ENCODE measurements at regions not wholly inside any gene's neighbourhood (a gene's known extent, or its start where the extent isn't known, plus 50 kb on each side); places are given as distances from the start of the nearest gene placed in this dataset.

DNA sequence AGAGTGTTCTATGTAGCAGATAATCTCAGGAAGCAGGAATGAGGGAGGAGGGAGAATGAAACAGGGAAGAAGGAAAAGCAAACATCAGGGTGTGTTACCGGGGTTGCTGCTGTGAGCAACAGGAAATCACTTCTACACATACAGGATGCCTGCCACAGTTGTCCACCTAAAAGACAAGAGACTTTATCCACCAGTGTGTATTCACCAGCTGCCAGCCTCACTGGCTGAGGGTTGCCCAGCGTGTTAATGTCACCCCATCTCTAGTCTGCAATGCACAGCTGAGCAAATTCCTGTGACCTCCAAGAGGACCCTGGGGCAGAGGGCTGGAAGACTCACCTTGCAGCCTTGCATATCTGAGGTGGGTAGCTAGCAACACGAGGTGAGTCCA is 183.7 kb downstream of the GPAM start:
- Histone ChIP-seq H3K27me3 (no peaks in the 10 kb centered on the region), H3K4me1 (ENCODE audit: insufficient read depth) (no peaks in the 10 kb centered on the region), H3K4me3 (no peak overlapping the region), H3K9me3 (no peaks in the 10 kb centered on the region), H3K36me3 (no peaks in the 10 kb centered on the region), H3K27ac (no peak overlapping the region)
- WGBS, 3 donors, result 47 to 60% (median 54%) methylated on average over 3 of the region's 3 CpGs
- TF ChIP-seq EP300 (IDR thresholded peaks at IDR 0.05) (no peak), POLR2A (IDR thresholded peaks at IDR 0.05) (no peak)
- TF ChIP-seq, protein P1, sequence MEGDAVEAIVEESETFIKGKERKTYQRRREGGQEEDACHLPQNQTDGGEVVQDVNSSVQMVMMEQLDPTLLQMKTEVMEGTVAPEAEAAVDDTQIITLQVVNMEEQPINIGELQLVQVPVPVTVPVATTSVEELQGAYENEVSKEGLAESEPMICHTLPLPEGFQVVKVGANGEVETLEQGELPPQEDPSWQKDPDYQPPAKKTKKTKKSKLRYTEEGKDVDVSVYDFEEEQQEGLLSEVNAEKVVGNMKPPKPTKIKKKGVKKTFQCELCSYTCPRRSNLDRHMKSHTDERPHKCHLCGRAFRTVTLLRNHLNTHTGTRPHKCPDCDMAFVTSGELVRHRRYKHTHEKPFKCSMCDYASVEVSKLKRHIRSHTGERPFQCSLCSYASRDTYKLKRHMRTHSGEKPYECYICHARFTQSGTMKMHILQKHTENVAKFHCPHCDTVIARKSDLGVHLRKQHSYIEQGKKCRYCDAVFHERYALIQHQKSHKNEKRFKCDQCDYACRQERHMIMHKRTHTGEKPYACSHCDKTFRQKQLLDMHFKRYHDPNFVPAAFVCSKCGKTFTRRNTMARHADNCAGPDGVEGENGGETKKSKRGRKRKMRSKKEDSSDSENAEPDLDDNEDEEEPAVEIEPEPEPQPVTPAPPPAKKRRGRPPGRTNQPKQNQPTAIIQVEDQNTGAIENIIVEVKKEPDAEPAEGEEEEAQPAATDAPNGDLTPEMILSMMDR (IDR thresholded peaks at IDR 0.05), result no peak
- DNase-seq, result no peak
- intact Hi-C loops (cut with DNase I), result no loop called here

- Histone ChIP-seq H3K27ac (no peak overlapping the region), H3K4me1 (ENCODE audit: insufficient read depth) (no peaks in the 10 kb centered on the region), H3K4me3 (no peak overlapping the region), H3K36me3 (no peaks in the 10 kb centered on the region), H3K27me3 (no peaks in the 10 kb centered on the region), H3K9me3 (no peaks in the 10 kb centered on the region)
- no peak for DNase-seq
- 36 to 49% (median 39%) methylated on average over 2 of the region's 2 CpGs for WGBS, 3 donors
- intact Hi-C loops (cut with DNase I), result no loop called here
- TF ChIP-seq POLR2A (IDR thresholded peaks at IDR 0.05) (no peak), EP300 (IDR thresholded peaks at IDR 0.05) (no peak)
- TF ChIP-seq, protein P1 (IDR thresholded peaks at IDR 0.05), result no peak
Measured at GRCh38 chr10:112000466-112000865, 183.1 kb downstream of the GPAM start.

GRCh38 chr10:112002206-112002605 is 181.4 kb downstream of the GPAM start:
- TF ChIP-seq EP300 (IDR thresholded peaks at IDR 0.05), result no peak
- TF ChIP-seq, protein P1 (IDR thresholded peaks at IDR 0.05), result no peak
- TF ChIP-seq POLR2A (IDR thresholded peaks at IDR 0.05), result no peak
- no peak overlapping the region for H3K4me3 ChIP-seq
- no peaks in the 10 kb centered on the region for H3K36me3 ChIP-seq
- no peak for DNase-seq
- no peaks in the 10 kb centered on the region for H3K9me3 ChIP-seq
- no peaks in the 10 kb centered on the region for H3K4me1 ChIP-seq (ENCODE audit: insufficient read depth)
- no peak overlapping the region for H3K27ac ChIP-seq
- intact Hi-C loops (cut with DNase I), result no loop called here
- WGBS, 3 donors, result 76 to 92% (median 85%) methylated on average over 3 of the region's 3 CpGs
- H3K27me3 ChIP-seq, result no peaks in the 10 kb centered on the region

DNA sequence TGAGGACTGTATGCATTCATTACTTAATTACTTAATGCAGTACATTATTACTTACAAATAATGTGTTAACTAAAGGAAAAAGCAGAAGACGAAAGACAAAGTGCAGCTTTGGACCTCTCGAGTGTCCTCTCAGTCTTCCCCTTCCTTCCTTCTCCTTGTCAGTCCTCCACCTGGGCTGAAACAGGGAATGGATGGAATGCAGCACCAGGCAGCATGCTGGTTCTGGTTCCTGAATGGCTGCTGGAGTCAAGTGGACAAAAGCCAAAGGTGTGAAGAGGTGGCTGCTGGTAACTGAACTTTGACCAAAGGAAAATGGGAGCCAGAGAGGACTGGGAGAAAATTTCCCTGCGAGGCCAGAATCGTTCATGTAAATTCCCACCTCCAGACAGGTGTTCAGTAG is 179.5 kb downstream of the GPAM start:
- Histone ChIP-seq H3K4me3 (no peak overlapping the region), H3K27me3 (no peaks in the 10 kb centered on the region), H3K27ac (no peak overlapping the region), H3K9me3 (no peaks in the 10 kb centered on the region), H3K4me1 (ENCODE audit: insufficient read depth) (no peaks in the 10 kb centered on the region), H3K36me3 (no peaks in the 10 kb centered on the region)
- WGBS, 3 donors, result 87 to 91% (median 87%) methylated on average over 4 of the region's 4 CpGs
- TF ChIP-seq, protein P1 (IDR thresholded peaks at IDR 0.05), result no peak
- TF ChIP-seq POLR2A (IDR thresholded peaks at IDR 0.05) (no peak), EP300 (IDR thresholded peaks at IDR 0.05) (no peak)
- no peak for DNase-seq
- intact Hi-C loops (cut with DNase I), result no loop called here

GRCh38 chr10:112005044-112005443 is 178.5 kb downstream of the GPAM start:
- Histone ChIP-seq H3K4me1 (ENCODE audit: insufficient read depth) (no peaks in the 10 kb centered on the region), H3K4me3 (no peak overlapping the region), H3K36me3 (no peaks in the 10 kb centered on the region), H3K9me3 (no peaks in the 10 kb centered on the region), H3K27me3 (no peaks in the 10 kb centered on the region), H3K27ac (no peak overlapping the region)
- no peak for TF ChIP-seq EP300 (IDR thresholded peaks at IDR 0.05)
- no peak for TF ChIP-seq POLR2A (IDR thresholded peaks at IDR 0.05)
- TF ChIP-seq, protein P1 (IDR thresholded peaks at IDR 0.05), result no peak
- WGBS, 3 donors, result 55 to 57% (median 56%) methylated on average over 3 of the region's 3 CpGs
- intact Hi-C loops (cut with DNase I), result no loop called here
- no peak for DNase-seq
